GM12891 (cell line): ENCODE measurements at regions not wholly inside any gene's neighbourhood (a gene's known extent, or its start where the extent isn't known, plus 50 kb on each side); places are given as distances from the start of the nearest gene placed in this dataset.

Experiments used
- POLR2A ChIP-seq: IDR thresholded peaks from 2 replicates; pipeline ENCODE4 v1.6.1; 2011; ENCODE audit warnings: low read depth, low read length, control low read depth
- POLR2AphosphoS5 ChIP-seq: IDR thresholded peaks from 2 replicates; pipeline ENCODE4 v1.6.1; 2011; ENCODE audit warnings: low read depth, low read length, control low read depth
- SPI1 ChIP-seq: IDR thresholded peaks from 2 replicates; pipeline ENCODE4 v1.6.1; 2011; ENCODE audit warnings: low read depth, low read length, control low read depth
- TAF1 ChIP-seq: IDR thresholded peaks from 2 replicates; pipeline ENCODE4 v1.6.1; 2011; ENCODE audit warnings: low read depth, low read length, control low read depth

- TF ChIP-seq SPI1 (no peak), POLR2A (no peak), POLR2AphosphoS5 (no peak), TAF1 (no peak)
Measured at GRCh38 chr17:6325051-6325450, 109.9 kb downstream of the AIPL1 start.
